GM12878 (cell line): ENCODE measurements at regions not wholly inside any gene's neighbourhood (a gene's known extent, or its start where the extent isn't known, plus 50 kb on each side); places are given as distances from the start of the nearest gene placed in this dataset.

ENCODE experiments used
- ATAC-seq: fragments of 200-7000 bp; cut with Tn5 transposase; 3 replicates; pipeline ENCODE4 v1.9.1; 2020; ENCODE audit warnings: mild to moderate bottlenecking, moderate library complexity
- BruUV-seq: library from RNA; stranded (reverse); fragments of 400-500 nt; replicated peaks from 2 replicates; lab custom pipeline; 2021; lab: Mats Ljungman, UMichigan
- CTCF ChIA-PET: fragments of 300-600 bp; sonication (Branson Sonifier 250); formaldehyde crosslinking; extraction: SDS; loops from one replicate; lab custom pipeline; 2021; ENCODE audit warnings: inconsistent platforms; lab: Yijun Ruan, JAX
- POLR2A ChIA-PET: fragments of 350-600 bp; formaldehyde crosslinking; extraction: SDS; loops from one replicate; lab custom pipeline; 2021; ENCODE audit warnings: inconsistent platforms; lab: Charles Lee
- RAD21 ChIA-PET: fragments of 300-600 bp; sonication (Branson Sonifier 250); formaldehyde crosslinking; loops from one replicate; lab custom pipeline; 2023; ENCODE audit warnings: antibody characterized with exemption; ENCODE audit not compliant: unreplicated experiment; lab: Charles Lee
- SMC1A ChIA-PET: fragments of 300-600 bp; sonication (Branson Sonifier 250); formaldehyde crosslinking; loops from one replicate; lab custom pipeline; 2023; ENCODE audit not compliant: unreplicated experiment, uncharacterized antibody; lab: Charles Lee
- DNase-seq: peaks from one replicate; pipeline ENCODE4 v3.0.0-alpha.2; 2011; ENCODE audit warnings: low read depth, low spot score
- FAIRE-seq: peaks from 3 replicates; lab custom pipeline; 2011; peaks lifted over from hg19 to GRCh38; lab: Jason Lieb, UNC
- H2AFZ ChIP-seq: 2 replicates; pipeline ENCODE4 v1.6.0; 2011; ENCODE audit warnings: low read depth, low read length, control low read depth; ENCODE audit not compliant: control insufficient read depth
- H3K27ac ChIP-seq: 2 replicates; pipeline ENCODE4 v1.5.1; 2011; ENCODE audit warnings: control low read depth; ENCODE audit not compliant: control insufficient read depth, insufficient read depth
- H3K27me3 ChIP-seq, 2 experiments: replicated peaks in 1 of 2; 2 replicates each; pipeline versions ENCODE4 v1.6.0 to v1.6.1; 2011; ENCODE audit warnings: low read length in 1 of 2; ENCODE audit not compliant: control insufficient read depth in 2 of 2, insufficient read depth in 2 of 2
- H3K36me3 ChIP-seq, 2 experiments: 2 replicates each; pipeline ENCODE4 v1.5.1; 2011; ENCODE audit warnings: low read length in 1 of 2; ENCODE audit not compliant: control insufficient read depth in 2 of 2, insufficient read depth in 2 of 2
- H3K4me1 ChIP-seq: 2 replicates; pipeline ENCODE4 v1.6.1; 2011; ENCODE audit warnings: mild to moderate bottlenecking, low read length, moderate library complexity, mixed read lengths; ENCODE audit not compliant: control insufficient read depth, insufficient read depth
- H3K4me2 ChIP-seq: 2 replicates; pipeline ENCODE4 v1.6.0; 2011; ENCODE audit warnings: control low read depth; ENCODE audit not compliant: control insufficient read depth, insufficient read depth
- H3K4me3 ChIP-seq: fragments of 200-600 bp; sonication (generic); 2 replicates; pipeline ENCODE4 v1.5.1; 2016
- H3K79me2 ChIP-seq: 2 replicates; pipeline ENCODE4 v1.6.0; 2011; ENCODE audit warnings: low read length; ENCODE audit not compliant: control insufficient read depth, insufficient read depth
- H3K9ac ChIP-seq: 2 replicates; pipeline ENCODE4 v1.8.0; 2011; ENCODE audit warnings: low read length, control low read depth, mixed read lengths; ENCODE audit not compliant: control insufficient read depth, insufficient read depth
- H3K9me3 ChIP-seq: replicated peaks from 3 replicates; pipeline ENCODE4 v1.5.1; 2011; ENCODE audit warnings: mild to moderate bottlenecking, low read length; ENCODE audit not compliant: control insufficient read depth, insufficient read depth
- H4K20me1 ChIP-seq: 2 replicates; pipeline ENCODE4 v1.6.0; 2011; ENCODE audit not compliant: control insufficient read depth, insufficient read depth
- ATF7 ChIP-seq: fragments of 450-650 bp; IDR thresholded peaks from 2 replicates; pipeline ENCODE4 v1.6.1; 2016; ENCODE audit warnings: low read depth, mild to moderate bottlenecking
- BRCA1 ChIP-seq: IDR thresholded peaks from 2 replicates; pipeline ENCODE4 v1.6.1; 2011; ENCODE audit warnings: low read depth, low read length, improper control_type of control experiment
- CEBPB ChIP-seq, 2 experiments: fragments of 150-350 bp in 1 of 2; IDR thresholded peaks; 2 replicates each; pipeline ENCODE4 v1.6.1; 2012 to 2014; ENCODE audit warnings: low read depth in 2 of 2, low read length in 2 of 2, borderline replicate concordance in 1 of 2, inconsistent platforms in 1 of 2
- PBX3 ChIP-seq: IDR thresholded peaks from 2 replicates; pipeline ENCODE4 v1.6.1; 2011; ENCODE audit warnings: mild to moderate bottlenecking, low read depth, low read length, moderate library complexity; ENCODE audit not compliant: insufficient replicate concordance
- POLR2A ChIP-seq: IDR thresholded peaks from 2 replicates; pipeline ENCODE4 v1.6.1; 2011; ENCODE audit warnings: low read depth, mild to moderate bottlenecking, low read length
- POU2F2 ChIP-seq: IDR thresholded peaks from 3 replicates; pipeline ENCODE4 v1.6.1; 2011; ENCODE audit warnings: low read depth, mild to moderate bottlenecking, low read length, borderline replicate concordance
- RB1 ChIP-seq: fragments of 450-650 bp; formaldehyde crosslinking; IDR thresholded peaks from 2 replicates; pipeline ENCODE4 v1.6.1; 2017; ENCODE audit warnings: mild to moderate bottlenecking, borderline replicate concordance
- TARDBP ChIP-seq: IDR thresholded peaks from 2 replicates; pipeline ENCODE4 v1.6.1; 2016; ENCODE audit warnings: borderline replicate concordance
- TBL1XR1 ChIP-seq: IDR thresholded peaks from 2 replicates; pipeline ENCODE4 v1.6.1; 2012; ENCODE audit warnings: low read depth, low read length, improper control_type of control experiment
- WRNIP1 ChIP-seq: IDR thresholded peaks from 2 replicates; pipeline ENCODE4 v1.6.1; 2011; ENCODE audit warnings: low read depth, low read length, improper control_type of control experiment, borderline replicate concordance
- ZBTB11 ChIP-seq: fragments of 450-650 bp; formaldehyde crosslinking; IDR thresholded peaks from 2 replicates; pipeline ENCODE4 v1.5.0; 2022; ENCODE audit warnings: mild to moderate bottlenecking, missing genetic modification characterization
- ZNF592 ChIP-seq: fragments of 450-650 bp; IDR thresholded peaks from 2 replicates; pipeline ENCODE4 v1.6.1; 2017; ENCODE audit warnings: mild to moderate bottlenecking, moderate library complexity
- ZNF687 ChIP-seq: fragments of 450-650 bp; IDR thresholded peaks from 2 replicates; pipeline ENCODE4 v1.6.1; 2017; ENCODE audit warnings: mild to moderate bottlenecking, moderate library complexity
- WGBS: methylation state at CpG from one replicate; pipeline ENCODE4 v1.1.6; 2016; ENCODE audit warnings: low lambda C conversion rate; ENCODE audit not compliant: insufficient replicate concordance, insufficient coverage; ENCODE audit errors: missing lambda C conversion rate; 5-methylcytosine and 5-hydroxymethylcytosine counted together
- in situ Hi-C: fragments of 300-500 bp; cut with MboI; formaldehyde crosslinking; loops from 9 replicates; pipeline ENCODE4 v1.14.3; 2018; ENCODE audit warnings: mixed read lengths
- intact Hi-C: fragments of 100-400 bp; cut with micrococcal nuclease; formaldehyde crosslinking; loops from one replicate; pipeline ENCODE4 v1.14.2; 2022; ENCODE audit not compliant: unreplicated experiment

GRCh38 chr9:82308836-82309235, 320.3 kb downstream of the SPATA31D1 start:
- SMC1A ChIA-PET: no interaction called here
- Histone ChIP-seq H3K4me3 (no peak overlapping the region), H2AFZ (no peak overlapping the region), H3K27me3 (no peaks in the 10 kb centered on the region), H3K9me3 (no peaks in the 10 kb centered on the region), H3K9ac (no peak overlapping the region), H3K79me2 (no peaks in the 10 kb centered on the region), H4K20me1 (no peaks in the 10 kb centered on the region), H3K27ac (no peak overlapping the region), H3K36me3 (no peaks in the 10 kb centered on the region), H3K4me2 (no peak overlapping the region), H3K4me1 (no peaks in the 10 kb centered on the region)
- DNase-seq (no peak), ATAC-seq (no peak), FAIRE-seq (no peak)
- CTCF ChIA-PET: no interaction called here
- RAD21 ChIA-PET: no interaction called here
- WGBS: 64% methylated on average over 3 of the region's 3 CpGs
- no TSS peak for BruUV-seq
- intact Hi-C loops: no loop called here
- POLR2A ChIA-PET: no interaction called here
- in situ Hi-C loops: no loop called here
- TF ChIP-seq WRNIP1 (no peak), TARDBP (no peak), POLR2A (no peak), POU2F2 (no peak), PBX3 (no peak), ZBTB11 (CRISPR knock-in tag) (no peak), CEBPB (IDR thresholded peaks at IDR 0.05; ENCODE audit: borderline replicate concordance in 1 of 2, low read depth in 2 of 2, low read length in 2 of 2) (no peak), RB1 (no peak), ZNF592 (no peak), ATF7 (no peak), BRCA1 (no peak), TBL1XR1 (no peak), ZNF687 (no peak)
